ENCODE measurements at regions not wholly inside any gene's neighbourhood (a gene's known extent, or its start where the extent isn't known, plus 50 kb on each side); places are given as distances from the start of the nearest gene placed in this dataset.

DNA sequence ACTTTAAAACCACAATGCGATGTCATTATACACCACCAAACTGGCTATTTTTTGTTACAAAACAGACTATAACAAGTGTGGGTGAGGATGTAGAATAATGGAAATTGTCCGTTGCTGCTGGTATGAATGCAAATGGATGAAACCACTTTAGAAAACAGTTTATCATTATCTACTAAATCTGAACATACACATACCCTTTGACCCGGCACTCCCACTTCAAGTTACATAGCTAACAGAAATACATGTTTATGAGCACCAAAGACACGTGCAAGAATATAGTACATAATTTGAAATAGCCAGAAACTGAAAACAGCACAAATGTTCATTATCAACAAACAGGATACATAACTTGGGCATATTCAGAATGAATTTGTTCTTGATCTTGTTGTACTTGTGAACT, 206.4 kb upstream of the CHAC2 start:
- TF ChIP-seq POLR2A (IDR thresholded peaks at IDR 0.05; ENCODE audit: low read depth, low read length) = no peak
- DNase-seq (ENCODE audit: insufficient read length, low spot score) (no peak), FAIRE-seq (no peak)

DNA sequence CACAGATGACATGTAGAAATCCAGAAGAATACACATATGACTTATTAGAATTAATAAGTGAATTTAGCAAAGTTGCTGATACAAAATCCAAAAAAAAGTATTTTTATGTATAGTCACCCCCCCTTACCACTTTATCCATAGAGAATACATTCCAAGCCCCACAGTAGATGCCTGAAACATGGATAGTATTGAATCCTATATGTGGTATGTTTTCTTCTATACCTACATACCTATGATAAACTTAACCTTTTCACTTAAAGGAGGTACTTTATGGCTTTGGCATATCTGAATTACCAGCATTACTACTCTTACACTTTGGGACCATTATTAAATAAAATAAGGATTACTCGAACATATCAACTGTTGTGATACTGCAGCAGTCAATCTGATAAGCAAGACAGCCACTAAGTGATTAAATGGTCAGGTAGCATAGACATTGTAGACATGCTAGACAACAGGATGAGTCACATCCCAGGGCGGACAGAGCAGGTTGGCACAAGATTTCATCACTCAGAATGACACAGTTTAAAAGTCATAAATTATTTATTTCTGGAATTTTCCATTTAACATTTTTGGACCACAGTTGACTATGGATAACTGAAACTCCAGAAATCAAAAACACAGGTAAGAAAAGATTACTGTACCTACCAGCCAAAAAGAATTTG, 208.2 kb upstream of the CHAC2 start:
- FAIRE-seq (peak; percentile 61), DNase-seq (ENCODE audit: insufficient read length, low spot score) (peak; percentile 7)
- no peak for TF ChIP-seq POLR2A (IDR thresholded peaks at IDR 0.05; ENCODE audit: low read depth, low read length)

DNA sequence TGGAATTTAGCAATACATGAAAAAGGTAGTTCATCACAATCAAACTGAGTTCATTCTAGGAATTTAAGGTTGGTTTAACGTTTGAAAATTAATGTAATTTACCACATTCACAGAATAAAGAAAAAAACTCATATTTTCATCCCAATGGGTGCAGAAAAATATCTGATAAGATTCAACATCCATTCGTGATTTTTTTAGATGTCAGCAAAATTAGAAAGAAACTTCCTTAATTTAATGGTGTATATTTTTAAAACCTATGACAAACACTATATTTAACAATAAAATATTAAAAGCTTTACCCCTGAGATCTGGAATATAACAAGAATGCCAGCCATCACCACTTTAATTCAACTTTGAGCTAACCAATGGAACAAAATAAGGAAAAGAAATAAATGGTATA, 208.7 kb upstream of the CHAC2 start:
- FAIRE-seq (no peak), DNase-seq (ENCODE audit: insufficient read length, low spot score) (no peak)

DNA sequence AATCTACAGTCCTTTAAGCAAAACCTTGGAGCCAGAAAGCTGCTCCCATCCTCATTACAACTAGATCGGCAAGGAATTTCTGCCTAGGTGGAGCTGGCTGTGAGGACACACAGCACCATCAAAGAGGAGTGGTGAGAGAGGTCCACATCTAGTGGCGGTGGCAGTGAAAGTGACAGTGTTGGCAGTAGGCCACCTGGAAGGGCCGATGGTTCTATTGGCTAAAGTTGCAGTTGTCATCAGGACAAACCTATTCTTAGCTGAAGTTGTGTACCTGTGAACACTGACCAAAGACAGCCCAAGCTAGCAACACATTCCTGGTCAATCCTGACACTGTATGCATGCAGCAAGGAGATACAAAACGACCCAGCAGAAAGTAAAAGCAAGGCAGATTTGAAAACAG, 218.1 kb upstream of the CHAC2 start:
- TF ChIP-seq POLR2A (IDR thresholded peaks at IDR 0.05; ENCODE audit: low read depth, low read length) = no peak
- DNase-seq (ENCODE audit: insufficient read length, low spot score) = no peak
- FAIRE-seq = no peak

More for the DNA sequence above, 208.7 kb upstream of the CHAC2 start:
- no peak for TF ChIP-seq POLR2A (IDR thresholded peaks at IDR 0.05; ENCODE audit: low read depth, low read length)

DNA sequence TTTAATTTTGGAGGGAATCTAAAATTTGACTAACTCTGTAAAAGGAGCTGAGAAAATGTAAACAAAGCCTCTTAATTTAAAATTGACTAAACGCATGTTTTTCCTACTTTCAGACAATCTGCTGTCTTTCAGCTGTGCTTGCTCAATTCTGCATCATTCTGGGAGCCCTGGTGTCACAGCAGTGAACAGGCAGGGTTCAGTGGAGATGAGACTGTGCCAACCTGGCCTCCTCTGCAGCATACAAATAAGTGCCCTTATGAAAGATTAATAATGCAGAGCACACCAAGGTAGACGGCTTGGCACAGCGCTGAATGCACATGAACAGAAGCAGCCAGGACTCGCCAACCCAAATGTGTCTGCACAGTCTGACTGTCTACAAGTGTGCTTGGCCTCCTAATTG, 222.0 kb upstream of the CHAC2 start:
- FAIRE-seq = no peak
- DNase-seq (ENCODE audit: insufficient read length, low spot score) = no peak
- no peak for TF ChIP-seq POLR2A (IDR thresholded peaks at IDR 0.05; ENCODE audit: low read depth, low read length)

DNA sequence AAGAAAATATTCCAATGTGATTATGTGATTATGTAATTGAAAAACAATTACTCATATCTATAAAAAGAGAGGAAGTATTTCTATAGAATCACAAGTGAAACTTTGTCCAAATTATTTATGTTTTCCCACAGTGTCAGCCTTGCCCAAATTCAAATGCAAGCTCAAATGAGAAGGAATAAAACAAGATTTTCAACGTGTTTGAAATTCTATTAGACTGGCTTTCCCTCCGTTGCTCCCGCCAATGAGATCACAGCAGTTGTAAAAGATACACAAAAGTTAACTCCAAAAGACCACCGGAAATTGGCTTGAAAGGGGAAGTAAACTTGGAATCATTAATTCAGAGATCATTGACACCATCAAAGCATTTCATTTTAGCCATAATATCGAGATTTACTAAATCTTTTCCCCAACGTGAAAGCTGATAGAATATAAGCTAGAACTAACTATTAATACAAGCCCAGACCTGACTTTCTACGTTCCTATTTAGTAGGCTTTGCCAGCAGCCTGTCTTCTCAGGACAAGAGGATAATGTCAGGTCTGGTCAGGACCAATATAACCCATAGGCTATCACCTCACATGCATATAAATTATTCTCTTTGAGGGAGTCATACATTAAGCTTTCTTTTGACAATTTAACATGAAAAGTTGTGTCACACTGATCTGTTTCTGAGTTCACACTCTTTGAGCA, 222.6 kb upstream of the CHAC2 start:
- DNase-seq (ENCODE audit: insufficient read length, low spot score) (no peak), FAIRE-seq (no peak)
- TF ChIP-seq POLR2A (IDR thresholded peaks at IDR 0.05; ENCODE audit: low read depth, low read length) = no peak

DNA sequence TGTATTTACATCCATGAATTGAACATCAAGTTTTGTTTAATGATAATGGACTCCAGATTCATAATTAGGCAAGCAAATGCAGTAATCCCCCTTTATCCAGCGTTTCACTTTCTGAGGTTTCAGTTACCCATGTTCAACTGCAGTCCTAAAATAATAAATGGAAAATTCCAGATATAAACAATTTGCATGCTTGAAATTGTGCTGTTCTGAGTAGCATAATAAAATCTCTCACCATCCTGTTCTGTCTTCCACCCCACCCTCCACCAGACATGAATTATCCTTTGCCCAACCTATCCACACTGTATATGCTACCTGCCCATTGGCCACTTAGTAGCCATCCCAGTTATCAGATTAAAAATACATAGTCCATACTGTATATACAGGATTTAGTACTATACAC, 224.5 kb upstream of the CHAC2 start:
- FAIRE-seq = no peak
- no peak for DNase-seq (ENCODE audit: insufficient read length, low spot score)
- TF ChIP-seq POLR2A (IDR thresholded peaks at IDR 0.05; ENCODE audit: low read depth, low read length) = no peak

DNA sequence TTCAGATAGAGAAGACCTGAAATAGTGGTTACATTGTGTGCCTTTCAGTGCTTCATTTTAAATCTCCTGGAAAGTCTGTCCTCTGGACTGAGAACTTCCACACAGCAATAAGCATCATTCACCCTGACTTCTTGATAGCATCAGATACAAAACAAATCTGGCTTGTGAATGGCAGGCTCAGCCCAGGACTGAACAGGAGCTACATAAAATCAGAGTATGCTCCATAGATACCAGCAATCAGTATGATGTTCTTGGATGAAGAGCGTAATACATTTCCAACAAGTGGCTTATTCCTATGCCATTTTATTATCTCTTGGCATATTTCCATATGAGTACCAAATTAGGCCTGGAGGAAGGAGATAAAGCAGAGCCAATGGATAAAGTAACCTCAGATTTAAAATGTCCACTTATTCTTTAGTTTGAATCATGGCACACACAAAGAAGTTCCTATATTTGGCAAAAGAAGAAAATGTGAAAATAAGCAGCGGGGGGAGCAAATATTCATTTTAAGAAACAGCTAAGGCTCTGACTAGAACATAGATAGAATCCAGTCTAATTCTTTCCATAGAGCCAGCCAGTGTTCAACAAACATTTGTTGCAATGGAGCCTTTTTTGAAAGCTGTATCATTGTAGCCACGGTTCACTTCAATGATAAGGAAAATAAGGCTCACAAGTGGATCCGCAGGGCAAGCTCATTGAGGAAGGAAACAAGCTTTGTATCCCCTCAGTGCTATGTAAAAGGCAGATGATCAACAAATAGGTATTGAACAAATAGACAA, 230.8 kb upstream of the CHAC2 start:
- no peak for TF ChIP-seq POLR2A (IDR thresholded peaks at IDR 0.05; ENCODE audit: low read depth, low read length)
- no peak for FAIRE-seq
- DNase-seq (ENCODE audit: insufficient read length, low spot score) = no peak

DNA sequence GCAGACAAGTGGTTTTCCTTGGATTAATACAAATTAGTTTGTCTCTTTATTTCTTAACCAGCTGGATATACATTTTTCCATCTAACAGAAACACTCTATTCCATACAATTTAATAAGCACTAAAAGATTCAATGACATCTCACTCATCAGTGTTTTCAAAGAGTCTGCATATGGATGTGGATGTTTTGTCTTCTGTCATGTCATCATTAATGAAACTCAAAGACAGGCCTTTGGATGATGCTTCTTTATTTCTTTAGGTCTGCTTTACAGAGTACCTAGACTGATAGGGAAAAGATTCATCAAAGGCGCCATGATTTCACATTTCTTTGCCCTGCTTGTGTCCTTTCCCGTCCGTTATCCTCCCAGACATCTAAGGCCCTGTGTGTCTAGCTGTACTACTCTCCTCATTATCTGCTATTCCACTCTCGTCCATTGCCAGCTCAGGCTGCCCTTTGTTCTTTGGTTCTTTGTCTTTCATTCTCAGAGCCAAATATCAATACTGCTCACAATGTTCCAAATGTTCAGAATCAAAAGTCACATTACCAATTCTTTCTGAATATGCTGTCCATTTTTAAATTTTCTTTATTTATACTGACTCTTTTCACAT, 232.3 kb upstream of the CHAC2 start:
- no peak for TF ChIP-seq POLR2A (IDR thresholded peaks at IDR 0.05; ENCODE audit: low read depth, low read length)
- DNase-seq (ENCODE audit: insufficient read length, low spot score) (no peak), FAIRE-seq (no peak)

DNA sequence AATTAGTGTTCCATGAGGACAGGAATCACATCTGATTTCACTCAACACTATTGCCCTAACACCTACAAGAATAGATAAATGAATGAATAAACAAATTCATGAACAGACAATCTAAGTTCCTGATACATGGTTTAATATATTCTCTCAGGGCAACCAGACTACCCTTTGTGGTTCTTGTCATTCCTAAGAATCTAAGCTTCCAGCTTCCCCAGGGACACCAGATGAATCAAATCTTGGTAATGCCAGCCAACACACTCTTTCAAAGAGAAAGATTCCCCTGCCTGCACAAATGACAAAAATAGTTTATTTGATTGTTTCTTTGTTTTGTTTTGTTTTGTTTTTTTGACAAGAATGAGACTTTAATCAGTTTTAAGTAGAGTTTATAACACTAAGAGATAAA, 237.5 kb upstream of the CHAC2 start:
- TF ChIP-seq POLR2A (IDR thresholded peaks at IDR 0.05; ENCODE audit: low read depth, low read length) = no peak
- DNase-seq (ENCODE audit: insufficient read length, low spot score) (no peak), FAIRE-seq (no peak)

DNA sequence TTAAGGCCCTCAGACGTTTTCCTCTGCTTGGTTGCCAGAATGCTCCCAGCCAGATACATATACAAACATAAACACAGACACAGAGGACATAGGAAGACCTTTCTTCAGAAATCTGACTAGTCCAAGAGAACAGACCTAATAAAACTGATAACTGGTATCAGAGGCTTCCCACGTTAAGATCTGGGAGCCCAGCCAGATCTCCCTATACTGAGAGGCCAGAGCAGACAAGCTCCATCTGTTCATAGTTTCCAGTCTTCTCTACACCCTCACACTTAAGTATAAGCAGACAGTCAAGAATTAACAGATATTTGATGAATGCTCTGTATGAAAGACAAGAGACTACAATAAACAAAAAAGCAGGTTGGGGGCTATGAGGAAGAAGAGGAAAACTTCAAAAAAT, 240.5 kb upstream of the CHAC2 start:
- FAIRE-seq = no peak
- no peak for DNase-seq (ENCODE audit: insufficient read length, low spot score)
- TF ChIP-seq POLR2A (IDR thresholded peaks at IDR 0.05; ENCODE audit: low read depth, low read length) = no peak

DNA sequence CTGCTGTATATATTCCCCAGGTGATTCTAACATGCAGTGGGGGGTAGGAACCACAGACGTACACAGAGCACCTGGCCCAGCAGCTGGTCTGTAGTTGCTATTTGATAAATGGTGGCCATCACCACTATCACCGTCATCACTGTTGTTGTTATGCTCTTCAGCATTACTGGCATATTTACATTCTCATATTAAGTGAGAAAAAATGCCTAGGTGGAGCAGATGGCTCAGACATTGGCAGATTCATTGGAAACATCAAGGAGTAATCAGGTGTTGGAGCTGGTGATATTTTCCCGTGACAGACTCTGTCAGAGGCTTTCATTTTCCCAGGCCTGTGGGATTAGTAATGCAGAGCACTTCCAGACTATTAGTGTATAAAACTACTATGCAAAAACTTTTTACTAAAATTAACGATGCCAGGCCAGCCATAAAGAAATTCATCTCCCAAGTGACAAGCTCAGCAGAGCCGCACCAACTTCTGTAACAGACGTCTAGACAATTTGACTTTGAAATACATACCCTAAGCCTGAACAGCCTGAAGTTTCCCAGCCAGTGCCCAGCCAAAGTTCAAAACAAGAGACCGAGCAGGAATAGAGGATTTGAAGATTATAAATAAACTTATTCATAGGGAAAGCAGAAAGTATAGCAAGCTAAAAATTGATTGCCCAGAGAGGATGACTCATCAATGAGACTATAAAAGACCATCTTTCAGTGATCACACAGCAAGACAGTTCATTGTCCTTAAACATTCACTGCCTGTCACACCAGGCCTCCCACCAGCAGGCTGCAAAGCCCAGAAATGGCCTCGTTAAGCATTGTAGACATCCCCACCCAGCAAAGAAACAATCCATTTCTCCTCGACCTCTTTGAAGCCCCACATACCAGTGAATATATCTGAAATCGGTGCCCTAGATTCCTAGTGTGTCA, 247.4 kb upstream of the CHAC2 start:
- no peak for TF ChIP-seq POLR2A (IDR thresholded peaks at IDR 0.05; ENCODE audit: low read depth, low read length)
- DNase-seq (ENCODE audit: insufficient read length, low spot score) (no peak), FAIRE-seq (no peak)

DNA sequence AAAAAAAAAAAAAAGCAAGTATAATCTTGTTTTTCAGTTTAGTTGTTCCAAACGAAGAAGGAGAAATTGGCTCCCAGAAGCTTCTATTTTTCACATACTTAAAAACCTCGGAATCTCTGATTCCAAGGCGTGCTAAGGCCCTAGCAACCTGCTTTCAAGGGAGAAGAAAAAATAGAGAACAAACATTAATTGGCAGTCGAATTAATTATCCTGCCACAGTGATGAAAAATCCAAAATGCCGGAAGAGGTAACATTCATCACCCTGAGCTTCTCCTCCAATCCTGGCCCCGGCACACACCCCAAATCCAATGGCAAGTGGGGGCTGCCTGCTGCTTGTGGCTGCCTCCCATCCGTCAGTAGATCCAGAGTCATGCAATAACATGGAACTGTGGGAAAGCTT, 250.2 kb upstream of the CHAC2 start:
- TF ChIP-seq POLR2A (IDR thresholded peaks at IDR 0.05; ENCODE audit: low read depth, low read length) = no peak
- DNase-seq (ENCODE audit: insufficient read length, low spot score) (no peak), FAIRE-seq (no peak)

Measured in H54 (cell line).